Keratinocyte (primary cell): ENCODE measurements at regions not wholly inside any gene's neighbourhood (a gene's known extent, or its start where the extent isn't known, plus 50 kb on each side); places are given as distances from the start of the nearest gene placed in this dataset.

Experiments
- DNase-seq: peaks from one replicate; pipeline ENCODE4 v3.0.0-alpha.2; 2011; ENCODE audit warnings: low read depth, missing footprints, low spot score
- FAIRE-seq: peaks from 2 replicates; lab custom pipeline; 2011; peaks lifted over from hg19 to GRCh38; lab: Jason Lieb, UNC
- H2AFZ ChIP-seq: 2 replicates; pipeline ENCODE4 v1.6.0; 2012; ENCODE audit warnings: low read length, control low read depth, inconsistent platforms; ENCODE audit not compliant: control insufficient read depth
- H3K27ac ChIP-seq: 2 replicates; pipeline ENCODE4 v1.5.1; 2011; ENCODE audit warnings: low read length; ENCODE audit not compliant: control insufficient read depth, insufficient read depth
- H3K27me3 ChIP-seq: 3 replicates; pipeline ENCODE4 v1.6.0; 2011; ENCODE audit warnings: low read length; ENCODE audit not compliant: control insufficient read depth, insufficient read depth; ENCODE audit errors: extremely low read depth
- H3K36me3 ChIP-seq, 2 experiments: 2 replicates in 1 of 2; 3 replicates in 1 of 2; pipeline ENCODE4 v1.5.1; 2011; ENCODE audit warnings: low read length in 2 of 2, mild to moderate bottlenecking in 1 of 2; ENCODE audit not compliant: control insufficient read depth in 2 of 2, insufficient read depth in 2 of 2; ENCODE audit errors: extremely low read depth in 1 of 2
- H3K4me1 ChIP-seq: 3 replicates; pipeline ENCODE4 v1.5.1; 2011; ENCODE audit warnings: low read length; ENCODE audit not compliant: control insufficient read depth, insufficient read depth; ENCODE audit errors: extremely low read depth
- H3K4me2 ChIP-seq: 3 replicates; pipeline ENCODE4 v1.6.0; 2011; ENCODE audit warnings: low read depth, low read length; ENCODE audit not compliant: control insufficient read depth, insufficient read depth; ENCODE audit errors: extremely low read depth
- H3K4me3 ChIP-seq, 3 experiments: fragments of 200-600 bp in 1 of 3; sonication (generic) in 1 of 3; 2 replicates in 2 of 3; 3 replicates in 1 of 3; pipeline ENCODE4 v1.5.1; 2011 to 2016; ENCODE audit warnings: low read length in 3 of 3, mild to moderate bottlenecking in 3 of 3, control low read depth in 2 of 3, inconsistent platforms in 1 of 3, low read depth in 1 of 3, mixed read lengths in 1 of 3, mixed run types in 1 of 3, moderate library complexity in 1 of 3; ENCODE audit not compliant: control insufficient read depth in 2 of 3, insufficient read depth in 2 of 3; ENCODE audit errors: extremely low read depth in 1 of 3
- H3K79me2 ChIP-seq: 2 replicates; pipeline ENCODE4 v1.6.0; 2012; ENCODE audit warnings: low read length; ENCODE audit not compliant: control insufficient read depth, insufficient read depth
- H3K9ac ChIP-seq: 3 replicates; pipeline ENCODE4 v1.6.0; 2011; ENCODE audit warnings: low read length; ENCODE audit not compliant: control insufficient read depth, insufficient read depth; ENCODE audit errors: extremely low read depth
- H3K9me1 ChIP-seq: 3 replicates; pipeline ENCODE4 v1.6.0; 2011; ENCODE audit warnings: low read length; ENCODE audit not compliant: control insufficient read depth, insufficient read depth; ENCODE audit errors: extremely low read depth
- H3K9me3 ChIP-seq: 2 replicates; pipeline ENCODE4 v1.5.1; 2012; ENCODE audit warnings: low read depth, low read length; ENCODE audit not compliant: control insufficient read depth
- H4K20me1 ChIP-seq: 3 replicates; pipeline ENCODE4 v1.6.0; 2011; ENCODE audit warnings: low read length; ENCODE audit not compliant: control insufficient read depth, insufficient read depth; ENCODE audit errors: extremely low read depth
- EZH2 ChIP-seq: IDR thresholded peaks from one replicate; pipeline ENCODE4 v1.6.1; 2012; ENCODE audit warnings: inconsistent platforms, mild to moderate bottlenecking, low read length, moderate library complexity
- dilution Hi-C: fragments of 300-500 bp; cut with MboI; formaldehyde crosslinking; loops from one replicate; pipeline ENCODE4 v1.7.0; 2020; ENCODE audit warnings: low sequenced_read_pairs; ENCODE audit not compliant: extremely low pct_ligation_motif_present
- TF ChIP-seq, protein P1 (sequence below), 3 experiments: IDR thresholded peaks in 1 of 3; conservative IDR thresholded peaks in 1 of 3; optimal IDR thresholded peaks in 1 of 3; 2 replicates in 2 of 3; 3 replicates in 1 of 3; pipeline versions ENCODE3 to v1.5.1; 2011; ENCODE audit warnings: low read length in 3 of 3, mild to moderate bottlenecking in 3 of 3, moderate library complexity in 2 of 3, control low read depth in 1 of 3, inconsistent platforms in 1 of 3; ENCODE audit not compliant: insufficient read depth in 2 of 3; ENCODE audit errors: extremely low read depth in 1 of 3

DNA sequence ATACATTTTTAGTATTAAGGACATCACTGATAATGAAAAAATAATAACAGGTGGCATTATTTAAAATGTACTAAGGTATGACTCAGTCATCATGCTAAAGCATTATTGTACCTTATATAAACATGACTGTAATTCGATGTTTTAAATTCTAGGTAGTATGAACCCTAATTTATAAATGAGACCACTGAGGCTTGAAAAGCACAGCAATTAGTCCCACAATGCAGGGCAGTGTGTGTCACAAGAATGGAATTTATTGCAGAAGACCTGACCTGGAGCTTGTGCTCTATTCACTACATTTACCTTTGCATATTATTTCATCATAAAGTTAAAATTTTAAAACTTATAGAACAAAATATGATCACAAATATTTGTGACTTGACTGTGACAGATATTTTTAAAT is 358.5 kb upstream of the DSEL start:
- Histone ChIP-seq H3K4me1 (no peaks in the 10 kb centered on the region), H3K4me2 (no peak overlapping the region), H3K9me1 (no peaks in the 10 kb centered on the region), H4K20me1 (no peaks in the 10 kb centered on the region), H3K36me3 (no peaks in the 10 kb centered on the region), H3K27me3 (no peaks in the 10 kb centered on the region), H3K79me2 (no peaks in the 10 kb centered on the region), H3K27ac (no peak overlapping the region), H3K9me3 (no peaks in the 10 kb centered on the region), H2AFZ (no peak overlapping the region), H3K4me3 (no peak overlapping the region), H3K9ac (no peak overlapping the region)
- FAIRE-seq (no peak), DNase-seq (no peak)
- no peak for TF ChIP-seq EZH2
- TF ChIP-seq, protein P1, sequence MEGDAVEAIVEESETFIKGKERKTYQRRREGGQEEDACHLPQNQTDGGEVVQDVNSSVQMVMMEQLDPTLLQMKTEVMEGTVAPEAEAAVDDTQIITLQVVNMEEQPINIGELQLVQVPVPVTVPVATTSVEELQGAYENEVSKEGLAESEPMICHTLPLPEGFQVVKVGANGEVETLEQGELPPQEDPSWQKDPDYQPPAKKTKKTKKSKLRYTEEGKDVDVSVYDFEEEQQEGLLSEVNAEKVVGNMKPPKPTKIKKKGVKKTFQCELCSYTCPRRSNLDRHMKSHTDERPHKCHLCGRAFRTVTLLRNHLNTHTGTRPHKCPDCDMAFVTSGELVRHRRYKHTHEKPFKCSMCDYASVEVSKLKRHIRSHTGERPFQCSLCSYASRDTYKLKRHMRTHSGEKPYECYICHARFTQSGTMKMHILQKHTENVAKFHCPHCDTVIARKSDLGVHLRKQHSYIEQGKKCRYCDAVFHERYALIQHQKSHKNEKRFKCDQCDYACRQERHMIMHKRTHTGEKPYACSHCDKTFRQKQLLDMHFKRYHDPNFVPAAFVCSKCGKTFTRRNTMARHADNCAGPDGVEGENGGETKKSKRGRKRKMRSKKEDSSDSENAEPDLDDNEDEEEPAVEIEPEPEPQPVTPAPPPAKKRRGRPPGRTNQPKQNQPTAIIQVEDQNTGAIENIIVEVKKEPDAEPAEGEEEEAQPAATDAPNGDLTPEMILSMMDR (optimal IDR thresholded peaks at IDR 0.05 in 1 of 3, IDR thresholded peaks at IDR 0.05 in 1 of 3, conservative IDR thresholded peaks at IDR 0.05 in 1 of 3; ENCODE audit: extremely low read depth in 1 of 3, insufficient read depth in 2 of 3, low read length in 3 of 3): no peak
- dilution Hi-C loops: no loop called here

DNA sequence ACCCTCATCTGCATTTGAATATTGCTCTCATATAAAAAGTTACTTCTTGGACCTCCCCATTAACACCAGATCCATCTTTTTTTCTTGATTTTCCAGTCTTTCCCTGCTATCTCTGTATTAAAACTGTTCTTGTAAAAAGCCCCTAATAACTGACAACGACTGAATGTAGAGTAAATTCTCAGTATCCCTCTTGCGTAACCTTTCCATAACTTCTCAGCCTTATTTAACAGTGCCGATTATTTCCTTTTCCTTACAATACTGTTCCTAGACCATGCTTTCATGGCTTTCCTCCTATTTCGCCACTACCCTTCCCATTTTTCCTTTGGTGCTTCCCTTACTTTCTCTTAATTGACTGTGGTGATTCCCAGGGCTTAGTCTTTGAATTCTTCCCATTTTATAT is 348.9 kb upstream of the DSEL start:
- Histone ChIP-seq H3K9ac (no peak overlapping the region), H3K4me2 (no peak overlapping the region), H3K4me1 (no peaks in the 10 kb centered on the region), H3K36me3 (no peaks in the 10 kb centered on the region), H3K4me3 (no peak overlapping the region), H3K79me2 (no peaks in the 10 kb centered on the region), H3K9me3 (no peaks in the 10 kb centered on the region), H2AFZ (no peak overlapping the region), H4K20me1 (no peaks in the 10 kb centered on the region), H3K27me3 (no peaks in the 10 kb centered on the region), H3K9me1 (no peaks in the 10 kb centered on the region), H3K27ac (no peak overlapping the region)
- FAIRE-seq (no peak), DNase-seq (no peak)
- dilution Hi-C loops: no loop called here
- TF ChIP-seq, protein P1 (optimal IDR thresholded peaks at IDR 0.05 in 1 of 3, IDR thresholded peaks at IDR 0.05 in 1 of 3, conservative IDR thresholded peaks at IDR 0.05 in 1 of 3; ENCODE audit: extremely low read depth in 1 of 3, insufficient read depth in 2 of 3, low read length in 3 of 3): no peak
- no peak for TF ChIP-seq EZH2
